ENCODE measurements at regions not wholly inside any gene's neighbourhood (a gene's known extent, or its start where the extent isn't known, plus 50 kb on each side); places are given as distances from the start of the nearest gene placed in this dataset.

- WGBS, 2 donors: 90 to 93% methylated on average over 27 of the region's 27 CpGs
- Histone ChIP-seq H3K4me3 (no peak overlapping the region), H3K27me3 (no peaks in the 10 kb centered on the region), H3K36me3 (peaks cover 0 to 26% (median 0%) of the 10 kb centered on the region in 3 donors), H3K9me3 (no peaks in the 10 kb centered on the region), H3K27ac (no peak overlapping the region), H3K4me1 (peaks cover 0 to 10% (median 5%) of the 10 kb centered on the region in 4 donors)
- no peak for DNase-seq (ENCODE audit: low spot score in 2 of 2)
- no peak for TF ChIP-seq POLR2A (IDR thresholded peaks at IDR 0.05)
Measured at GRCh38 chr22:48750282-48750681, 1077.4 kb downstream of the BRD1 start.

GRCh38 chr22:48749555-48750227 lies 1078.0 kb downstream of the BRD1 start:
- Histone ChIP-seq H3K4me1 (peaks cover 0 to 13% (median 5%) of the 10 kb centered on the region in 4 donors), H3K36me3 (peaks cover 0 to 22% (median 0%) of the 10 kb centered on the region in 3 donors), H3K27me3 (no peaks in the 10 kb centered on the region), H3K27ac (peak overlapping the region in 2 of 4 donors; percentile 7 to 41), H3K4me3 (no peak overlapping the region), H3K9me3 (no peaks in the 10 kb centered on the region)
- no peak for TF ChIP-seq POLR2A (IDR thresholded peaks at IDR 0.05)
- no peak for TF ChIP-seq EP300 (IDR thresholded peaks at IDR 0.05)
- TF ChIP-seq, protein P1, sequence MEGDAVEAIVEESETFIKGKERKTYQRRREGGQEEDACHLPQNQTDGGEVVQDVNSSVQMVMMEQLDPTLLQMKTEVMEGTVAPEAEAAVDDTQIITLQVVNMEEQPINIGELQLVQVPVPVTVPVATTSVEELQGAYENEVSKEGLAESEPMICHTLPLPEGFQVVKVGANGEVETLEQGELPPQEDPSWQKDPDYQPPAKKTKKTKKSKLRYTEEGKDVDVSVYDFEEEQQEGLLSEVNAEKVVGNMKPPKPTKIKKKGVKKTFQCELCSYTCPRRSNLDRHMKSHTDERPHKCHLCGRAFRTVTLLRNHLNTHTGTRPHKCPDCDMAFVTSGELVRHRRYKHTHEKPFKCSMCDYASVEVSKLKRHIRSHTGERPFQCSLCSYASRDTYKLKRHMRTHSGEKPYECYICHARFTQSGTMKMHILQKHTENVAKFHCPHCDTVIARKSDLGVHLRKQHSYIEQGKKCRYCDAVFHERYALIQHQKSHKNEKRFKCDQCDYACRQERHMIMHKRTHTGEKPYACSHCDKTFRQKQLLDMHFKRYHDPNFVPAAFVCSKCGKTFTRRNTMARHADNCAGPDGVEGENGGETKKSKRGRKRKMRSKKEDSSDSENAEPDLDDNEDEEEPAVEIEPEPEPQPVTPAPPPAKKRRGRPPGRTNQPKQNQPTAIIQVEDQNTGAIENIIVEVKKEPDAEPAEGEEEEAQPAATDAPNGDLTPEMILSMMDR (IDR thresholded peaks at IDR 0.05): no peak
- no peak for DNase-seq (ENCODE audit: low spot score in 2 of 2)
- WGBS, 2 donors: 68 to 75% methylated on average over 36 to 37 of the region's 37 CpGs

DNA sequence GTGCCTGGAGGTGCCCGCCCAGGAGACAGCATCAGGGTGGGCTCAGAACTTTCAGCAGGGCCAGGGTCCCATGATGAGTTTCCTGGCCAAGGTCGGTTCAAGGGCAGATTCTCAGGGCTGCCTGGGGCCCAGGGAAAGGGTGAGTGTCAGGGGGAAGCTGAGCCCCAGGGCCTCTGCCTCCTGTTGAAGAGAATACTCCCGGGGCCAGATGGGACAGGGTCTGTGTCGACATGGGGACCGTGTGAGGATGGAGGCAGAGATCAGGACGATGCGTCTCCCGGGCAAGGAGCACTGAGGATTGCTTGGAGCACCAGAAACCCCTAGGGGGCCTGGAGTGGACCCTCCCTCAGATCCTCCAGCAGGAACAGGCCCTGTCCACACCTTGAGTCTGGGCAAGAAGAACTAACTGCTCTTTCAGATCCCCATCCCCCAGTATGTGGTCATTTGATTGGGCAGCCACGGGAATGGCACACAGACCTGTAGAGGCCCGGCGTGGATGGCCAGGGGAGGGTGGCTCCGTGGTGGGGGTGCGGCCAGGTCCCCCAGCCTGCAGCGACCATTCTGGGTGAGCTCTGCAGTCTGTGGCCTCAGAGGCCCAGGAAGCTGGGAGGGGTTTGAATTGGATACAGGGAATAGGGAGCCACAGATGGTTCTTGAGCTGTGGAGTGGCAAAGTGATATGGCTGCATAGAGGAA lies 1078.7 kb downstream of the BRD1 start:
- no peak overlapping the region for H3K4me3 ChIP-seq
- H3K36me3 ChIP-seq: peaks cover 0 to 22% (median 0%) of the 10 kb centered on the region in 3 donors
- H3K4me1 ChIP-seq: peaks cover 0 to 13% (median 5%) of the 10 kb centered on the region in 4 donors
- TF ChIP-seq EP300 (IDR thresholded peaks at IDR 0.05) (no peak), POLR2A (IDR thresholded peaks at IDR 0.05) (no peak)
- TF ChIP-seq, protein P1 (IDR thresholded peaks at IDR 0.05): no peak
- no peak for DNase-seq (ENCODE audit: low spot score in 2 of 2)
- peaks cover 0 to 1% (median 0%) of the 10 kb centered on the region in 4 donors for H3K9me3 ChIP-seq
- 81 to 83% methylated on average over 14 of the region's 14 CpGs for WGBS, 2 donors
- H3K27me3 ChIP-seq: no peaks in the 10 kb centered on the region
- H3K27ac ChIP-seq: no peak overlapping the region

DNA sequence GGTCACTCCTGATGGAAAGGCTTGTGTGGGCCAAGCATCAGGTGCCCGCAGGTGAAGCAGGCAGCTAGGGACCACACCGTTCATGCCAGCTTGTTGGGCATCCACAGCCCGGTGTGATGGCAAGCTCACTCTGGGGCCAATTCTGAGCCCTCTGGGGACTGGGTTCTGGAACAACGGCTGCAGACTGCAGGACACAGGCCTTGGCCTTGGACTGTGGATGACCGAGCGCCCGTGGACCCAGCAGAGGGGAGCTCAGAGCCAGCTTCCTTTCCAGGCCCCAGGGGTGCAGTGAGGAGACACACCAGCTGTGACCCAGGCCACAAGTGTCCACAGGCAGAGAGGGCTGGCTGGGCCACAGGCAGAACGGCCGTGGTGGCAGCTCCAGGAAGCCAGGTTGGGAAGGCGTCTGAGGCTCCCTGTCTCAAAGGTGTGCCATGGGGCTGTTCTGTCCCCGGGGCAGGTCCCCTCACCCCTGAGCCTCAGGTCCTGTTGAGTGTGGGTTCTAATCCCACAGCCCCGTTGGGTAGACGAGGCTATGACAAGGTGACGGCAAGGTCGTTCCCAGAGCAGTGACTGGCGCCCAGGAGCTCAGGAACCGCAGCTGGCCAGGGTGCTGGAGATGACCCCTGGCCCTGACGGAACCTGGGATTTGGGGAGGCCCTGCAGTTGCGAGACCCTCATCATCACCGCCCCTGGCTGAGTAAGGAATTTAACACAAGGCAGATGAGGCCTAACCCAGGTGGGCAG lies 1079.4 kb downstream of the BRD1 start:
- Histone ChIP-seq H3K4me1 (peaks cover 0 to 13% (median 5%) of the 10 kb centered on the region in 4 donors), H3K9me3 (peaks cover 0 to 3% (median 0%) of the 10 kb centered on the region in 4 donors), H3K36me3 (peaks cover 0 to 22% (median 0%) of the 10 kb centered on the region in 3 donors), H3K27ac (no peak overlapping the region), H3K27me3 (no peaks in the 10 kb centered on the region), H3K4me3 (no peak overlapping the region)
- TF ChIP-seq EP300 (IDR thresholded peaks at IDR 0.05) (no peak), POLR2A (IDR thresholded peaks at IDR 0.05) (no peak)
- TF ChIP-seq, protein P1 (IDR thresholded peaks at IDR 0.05): no peak
- 71 to 78% methylated on average over 7 to 15 of the region's 20 CpGs for WGBS, 2 donors
- no peak for DNase-seq (ENCODE audit: low spot score in 2 of 2)

DNA sequence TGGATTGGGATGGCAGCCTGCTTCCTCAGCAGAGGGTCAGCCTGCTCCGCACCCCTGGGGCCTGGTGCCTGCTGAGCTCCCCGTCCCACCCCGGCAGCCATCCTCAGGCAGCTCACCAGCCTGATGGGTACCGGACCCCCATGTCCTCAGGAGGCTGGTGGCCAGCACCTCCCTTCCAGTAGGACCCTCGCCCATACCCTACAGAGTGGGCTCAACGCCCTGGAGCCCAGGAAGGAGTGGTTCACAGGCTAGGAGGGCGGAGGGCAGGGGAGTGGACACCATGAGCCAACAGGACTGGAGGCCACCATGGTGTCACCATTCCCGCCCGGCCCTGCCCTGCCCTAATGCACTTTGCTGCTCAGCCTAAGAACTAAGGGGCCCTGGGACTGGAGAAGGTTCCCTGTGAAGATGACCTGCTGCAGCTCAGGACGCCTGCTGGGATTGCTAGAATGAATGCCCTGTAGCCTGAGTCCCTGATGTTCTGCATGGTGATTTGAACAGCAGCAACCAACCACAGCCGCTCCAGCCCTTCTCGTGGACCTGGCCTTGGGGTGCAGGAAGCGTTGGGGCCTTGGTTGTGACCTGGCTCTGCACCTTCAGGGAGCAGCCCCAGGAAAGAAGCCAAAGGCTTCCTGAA lies 1080.8 kb downstream of the BRD1 start:
- Histone ChIP-seq H3K4me3 (no peak overlapping the region), H3K9me3 (peaks cover 0 to 3% (median 0%) of the 10 kb centered on the region in 4 donors), H3K36me3 (peaks cover 0 to 28% (median 0%) of the 10 kb centered on the region in 3 donors), H3K27me3 (no peaks in the 10 kb centered on the region), H3K4me1 (peaks cover 0 to 13% (median 5%) of the 10 kb centered on the region in 4 donors), H3K27ac (no peak overlapping the region)
- no peak for DNase-seq (ENCODE audit: low spot score in 2 of 2)
- 87 to 88% methylated on average over 13 of the region's 13 CpGs for WGBS, 2 donors
- TF ChIP-seq EP300 (IDR thresholded peaks at IDR 0.05) (no peak), POLR2A (IDR thresholded peaks at IDR 0.05) (no peak)
- TF ChIP-seq, protein P1 (IDR thresholded peaks at IDR 0.05): no peak

Data from tibial nerve (tissue), 4 donors.